GM18870 (cell line): ENCODE measurements at regions not wholly inside any gene's neighbourhood (a gene's known extent, or its start where the extent isn't known, plus 50 kb on each side); places are given as distances from the start of the nearest gene placed in this dataset.
A peak's percentile ranks its signal among the peaks of the same experiment; 100 is the strongest.

Source experiments
- ATAC-seq: cut with Tn5 transposase; IDR thresholded peaks from one replicate; pipeline ENCODE4 v1.9.1; 2021; ENCODE audit warnings: moderate library complexity; ENCODE audit not compliant: unreplicated experiment

- ATAC-seq, result no peak
Observed at GRCh38 chr6:124877468-124877867, 84.8 kb upstream of the RNF217 start.

DNA sequence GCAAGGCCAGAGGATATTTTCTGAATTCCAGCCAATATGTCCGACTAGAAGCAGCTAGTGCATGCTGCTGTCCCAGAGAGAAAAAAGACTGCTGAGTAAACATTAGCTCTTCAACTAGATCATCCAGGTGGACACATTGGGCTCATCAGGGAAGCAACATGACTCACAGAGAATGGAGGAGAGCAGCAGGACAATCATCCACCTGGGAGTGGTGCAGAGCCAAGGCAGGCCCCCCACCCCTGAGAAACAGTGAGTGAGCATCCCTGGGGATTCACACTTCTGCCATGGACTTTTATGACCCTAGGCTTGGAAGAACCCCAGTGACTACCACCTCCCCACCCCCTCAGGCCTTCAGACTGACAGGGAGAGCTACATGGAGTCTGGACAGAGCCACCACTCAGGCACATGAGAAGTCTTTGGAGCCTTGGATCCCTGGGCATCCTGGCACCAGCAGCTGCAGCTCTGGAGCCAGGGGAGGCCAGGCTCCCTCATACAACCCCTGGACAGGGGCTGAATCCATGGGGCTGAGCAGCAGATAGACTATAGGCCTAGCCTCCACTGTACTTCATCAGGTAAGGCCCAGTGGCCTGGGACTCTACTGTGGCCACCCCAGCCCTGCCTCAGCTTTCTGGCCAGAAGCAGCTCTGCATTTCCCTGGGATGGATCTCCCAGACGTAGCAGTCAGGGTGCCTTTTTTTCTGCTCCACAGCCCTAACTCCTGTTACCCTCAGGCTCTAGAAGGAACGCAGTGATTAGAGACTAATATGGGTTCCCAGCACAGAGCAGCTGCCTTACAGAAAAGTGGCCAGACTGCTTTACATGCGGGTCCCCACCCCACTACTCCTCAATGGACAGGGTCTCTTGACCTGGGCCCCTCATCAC is 82.9 kb upstream of the RNF217 start:
- ATAC-seq, result no peak

GRCh38 chr6:124879992-124880355 is 82.3 kb upstream of the RNF217 start:
- no peak for ATAC-seq

GRCh38 chr6:124881898-124882578 is 80.2 kb upstream of the RNF217 start:
- no peak for ATAC-seq

GRCh38 chr6:124882579-124883393 is 79.5 kb upstream of the RNF217 start:
- ATAC-seq, result no peak

DNA sequence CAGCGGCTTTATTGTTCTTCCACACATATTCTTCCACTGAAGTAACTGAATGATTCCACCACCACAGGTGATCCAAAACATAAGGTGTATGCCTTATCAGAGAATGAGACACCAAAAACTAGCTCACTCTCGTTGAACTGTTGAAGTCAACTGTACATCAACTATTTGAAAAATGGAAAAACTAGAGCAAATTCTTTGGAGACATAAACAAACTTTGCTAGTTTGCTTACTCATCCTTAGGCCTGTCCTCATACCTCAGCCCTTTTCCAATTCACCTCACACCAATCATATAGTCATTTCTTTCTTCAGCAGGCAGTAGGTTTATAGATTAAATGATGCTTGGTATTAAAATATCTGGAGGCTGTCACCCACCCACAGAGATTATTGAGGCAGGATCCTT is 77.1 kb upstream of the RNF217 start:
- ATAC-seq, result no peak

GRCh38 chr6:124887872-124888580 is 74.2 kb upstream of the RNF217 start:
- ATAC-seq, result peak; percentile 21

DNA sequence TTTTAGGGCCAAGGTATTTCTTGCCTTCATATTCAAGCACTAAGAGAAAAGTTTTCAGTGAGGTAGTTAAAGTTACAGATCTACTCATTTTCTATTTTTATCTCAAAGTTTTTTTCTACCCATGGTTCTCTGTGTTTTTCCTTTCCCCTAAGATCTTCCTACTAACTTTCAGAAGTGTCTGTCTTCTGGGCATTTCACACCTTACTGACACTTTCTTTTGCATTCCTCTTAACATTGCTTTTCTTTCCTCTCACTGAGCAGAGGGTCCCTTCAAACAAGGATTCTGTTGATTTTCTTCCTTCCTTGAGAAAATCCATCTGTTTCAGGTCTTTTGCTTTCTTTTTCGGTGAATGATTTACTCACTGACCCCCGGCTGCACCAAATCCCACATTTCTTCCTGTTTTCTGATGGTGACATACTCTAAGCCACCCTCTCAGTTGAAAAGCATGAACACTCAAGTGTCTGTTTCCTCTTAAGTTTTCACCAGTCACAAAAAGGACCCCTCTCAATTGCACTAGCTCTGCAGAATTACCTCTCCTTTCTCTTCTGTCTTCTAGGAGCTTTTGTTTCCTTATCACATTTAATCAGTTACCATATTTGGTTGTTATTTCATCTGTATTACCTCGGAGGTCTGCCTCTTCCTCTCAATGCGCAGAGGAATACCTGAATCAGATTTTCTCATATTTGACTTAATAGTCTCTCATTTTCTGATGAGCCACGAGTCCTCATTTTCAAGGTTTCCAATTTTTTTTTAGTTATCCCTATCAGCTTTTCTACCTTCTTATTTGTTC is 73.5 kb upstream of the RNF217 start:
- peak; percentile 56 for ATAC-seq

GRCh38 chr6:124901084-124901483 is 61.2 kb upstream of the RNF217 start:
- no peak for ATAC-seq

DNA sequence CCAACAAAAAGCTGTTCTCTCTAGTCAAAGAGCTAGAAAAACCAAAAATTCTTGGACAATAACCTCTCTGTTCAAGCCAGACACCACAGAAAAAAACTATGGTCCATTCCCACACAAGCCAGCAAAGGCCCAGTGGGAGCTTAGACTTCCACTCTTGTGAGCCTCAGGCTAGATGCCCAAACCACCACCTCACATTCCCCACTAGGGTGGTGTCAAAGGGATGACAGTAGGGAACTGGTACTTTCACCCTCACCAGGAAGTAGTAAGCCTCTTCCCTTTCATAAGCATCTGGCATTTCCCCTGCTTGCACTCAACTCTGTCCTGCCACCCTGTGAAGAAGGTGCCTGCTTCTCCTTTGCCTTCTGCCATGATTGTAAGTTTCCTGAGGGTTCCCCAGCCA is 58.4 kb upstream of the RNF217 start:
- no peak for ATAC-seq

GRCh38 chr6:124907596-124907995 is 54.6 kb upstream of the RNF217 start:
- ATAC-seq, result no peak
